ENCODE measurements at regions not wholly inside any gene's neighbourhood (a gene's known extent, or its start where the extent isn't known, plus 50 kb on each side); places are given as distances from the start of the nearest gene placed in this dataset.

DNA sequence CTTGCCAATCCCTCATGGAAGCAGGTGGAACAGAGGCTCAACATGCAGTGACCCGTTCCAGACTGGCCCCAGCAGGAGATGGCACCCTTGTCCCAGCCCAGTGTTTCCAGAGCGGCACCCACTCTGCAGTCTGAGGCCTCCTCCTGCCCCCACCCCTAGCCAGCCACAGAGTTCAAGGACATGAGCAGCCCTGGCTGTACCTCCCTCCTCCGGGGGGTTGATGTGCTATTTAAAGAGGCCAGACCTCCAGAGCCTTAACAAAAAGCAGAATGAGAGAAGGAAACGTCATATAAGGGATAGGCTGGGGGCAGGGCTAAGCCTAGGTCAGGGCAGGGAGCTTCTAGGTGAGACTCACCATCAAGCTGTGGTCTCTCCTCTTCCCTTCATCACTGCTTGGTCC lies 115.7 kb upstream of the NANOS1 start:
- no peaks in the 10 kb centered on the region for H3K27me3 ChIP-seq (ENCODE audit: control insufficient read depth in 4 of 4, insufficient read depth in 4 of 4, low read length in 3 of 4)
- TF ChIP-seq GABPA (IDR thresholded peaks at IDR 0.05 in 1 of 2, conservative IDR thresholded peaks at IDR 0.05 in 1 of 2) (no peak), RXRA (IDR thresholded peaks at IDR 0.05) (no peak), TAF1 (conservative IDR thresholded peaks at IDR 0.05) (no peak)
- whole genome bisulfite sequencing: 43% methylated on average over 4 of the region's 4 CpGs
- H3K27ac ChIP-seq (ENCODE audit: low read depth in 1 of 2, low read length in 2 of 2): no peak overlapping the region
- no peak overlapping the region for H3K4me3 ChIP-seq (ENCODE audit: low read depth in 1 of 3, low read length in 3 of 3)
- H3K36me3 ChIP-seq (ENCODE audit: control insufficient read depth in 4 of 4, insufficient read depth in 3 of 4, low read depth in 1 of 4, low read length in 3 of 4): no peaks in the 10 kb centered on the region
- no peak overlapping the region for H3K9ac ChIP-seq (ENCODE audit: low read depth in 1 of 2, low read length in 2 of 2)
- no peaks in the 10 kb centered on the region for H3K9me3 ChIP-seq (ENCODE audit: control insufficient read depth in 4 of 4, low read length in 3 of 4)
- no peak for DNase-seq (ENCODE audit: low spot score)
- no peaks in the 10 kb centered on the region for H3K4me1 ChIP-seq (ENCODE audit: control insufficient read depth in 4 of 4, insufficient read depth in 4 of 4, low read length in 3 of 4)

DNA sequence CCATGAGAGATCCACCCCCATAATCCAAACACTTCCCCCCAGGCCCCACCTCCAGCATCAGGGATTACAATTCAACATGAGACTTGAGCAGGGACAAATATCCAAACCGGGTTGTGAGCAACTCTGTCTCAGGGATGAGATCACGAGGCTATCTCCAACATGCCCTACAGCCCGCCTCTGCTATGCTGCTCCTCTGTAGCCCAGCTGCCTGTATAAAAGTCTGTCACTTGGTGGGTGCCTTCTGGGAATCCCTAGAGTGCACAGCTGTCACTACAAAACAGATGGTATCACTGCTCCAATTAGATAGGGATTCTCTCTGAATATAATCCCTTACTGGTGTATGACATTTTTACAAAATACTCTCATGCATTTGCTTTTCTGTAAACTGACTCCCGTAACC lies 114.9 kb upstream of the NANOS1 start:
- Histone ChIP-seq H3K9ac (ENCODE audit: low read depth in 1 of 2, low read length in 2 of 2) (no peak overlapping the region), H3K4me1 (ENCODE audit: control insufficient read depth in 4 of 4, insufficient read depth in 4 of 4, low read length in 3 of 4) (no peaks in the 10 kb centered on the region), H3K4me3 (ENCODE audit: low read depth in 1 of 3, low read length in 3 of 3) (no peak overlapping the region), H3K36me3 (ENCODE audit: control insufficient read depth in 4 of 4, insufficient read depth in 3 of 4, low read depth in 1 of 4, low read length in 3 of 4) (no peaks in the 10 kb centered on the region), H3K27ac (ENCODE audit: low read depth in 1 of 2, low read length in 2 of 2) (no peak overlapping the region), H3K27me3 (ENCODE audit: control insufficient read depth in 4 of 4, insufficient read depth in 4 of 4, low read length in 3 of 4) (no peaks in the 10 kb centered on the region), H3K9me3 (ENCODE audit: control insufficient read depth in 4 of 4, low read length in 3 of 4) (no peaks in the 10 kb centered on the region)
- no peak for DNase-seq (ENCODE audit: low spot score)
- TF ChIP-seq CTCF (IDR thresholded peaks at IDR 0.05; ENCODE audit: low read depth, low read length, missing input control): no peak
- no peak for TF ChIP-seq REST (IDR thresholded peaks at IDR 0.05)
- no peak for TF ChIP-seq TAF1 (conservative IDR thresholded peaks at IDR 0.05)
- TF ChIP-seq GABPA (IDR thresholded peaks at IDR 0.05 in 1 of 2, conservative IDR thresholded peaks at IDR 0.05 in 1 of 2): no peak
- no peak for TF ChIP-seq YY1 (IDR thresholded peaks at IDR 0.05)
- WGBS: 69% methylated on average over 4 of the region's 4 CpGs

GRCh38 chr10:118915161-118915560 lies 114.4 kb upstream of the NANOS1 start:
- WGBS: 86% methylated on average over 8 of the region's 8 CpGs
- Histone ChIP-seq H3K9me3 (ENCODE audit: control insufficient read depth in 4 of 4, low read length in 3 of 4) (no peaks in the 10 kb centered on the region), H3K36me3 (ENCODE audit: control insufficient read depth in 4 of 4, insufficient read depth in 3 of 4, low read depth in 1 of 4, low read length in 3 of 4) (no peaks in the 10 kb centered on the region), H3K27me3 (ENCODE audit: control insufficient read depth in 4 of 4, insufficient read depth in 4 of 4, low read length in 3 of 4) (no peaks in the 10 kb centered on the region), H3K4me1 (ENCODE audit: control insufficient read depth in 4 of 4, insufficient read depth in 4 of 4, low read length in 3 of 4) (no peaks in the 10 kb centered on the region), H3K27ac (ENCODE audit: low read depth in 1 of 2, low read length in 2 of 2) (no peak overlapping the region), H3K9ac (ENCODE audit: low read depth in 1 of 2, low read length in 2 of 2) (no peak overlapping the region), H3K4me3 (ENCODE audit: low read depth in 1 of 3, low read length in 3 of 3) (no peak overlapping the region)
- DNase-seq (ENCODE audit: low spot score): no peak
- TF ChIP-seq GABPA (IDR thresholded peaks at IDR 0.05 in 1 of 2, conservative IDR thresholded peaks at IDR 0.05 in 1 of 2) (no peak), TAF1 (conservative IDR thresholded peaks at IDR 0.05) (no peak), FOXA2 (IDR thresholded peaks at IDR 0.05) (no peak), SP1 (IDR thresholded peaks at IDR 0.05) (no peak), FOXA1 (IDR thresholded peaks at IDR 0.05) (no peak), RAD21 (IDR thresholded peaks at IDR 0.05) (no peak), CTCF (IDR thresholded peaks at IDR 0.05; ENCODE audit: low read depth, low read length, missing input control) (no peak), YY1 (IDR thresholded peaks at IDR 0.05) (no peak), EGR1 (IDR thresholded peaks at IDR 0.05; ENCODE audit: low read depth in 2 of 2) (no peak), RXRA (IDR thresholded peaks at IDR 0.05) (no peak), HNF4G (IDR thresholded peaks at IDR 0.05) (no peak), JUND (IDR thresholded peaks at IDR 0.05) (no peak), NR2F2 (IDR thresholded peaks at IDR 0.05) (no peak), HNF4A (conservative IDR thresholded peaks at IDR 0.05) (no peak)
- TF ChIP-seq, protein P1, sequence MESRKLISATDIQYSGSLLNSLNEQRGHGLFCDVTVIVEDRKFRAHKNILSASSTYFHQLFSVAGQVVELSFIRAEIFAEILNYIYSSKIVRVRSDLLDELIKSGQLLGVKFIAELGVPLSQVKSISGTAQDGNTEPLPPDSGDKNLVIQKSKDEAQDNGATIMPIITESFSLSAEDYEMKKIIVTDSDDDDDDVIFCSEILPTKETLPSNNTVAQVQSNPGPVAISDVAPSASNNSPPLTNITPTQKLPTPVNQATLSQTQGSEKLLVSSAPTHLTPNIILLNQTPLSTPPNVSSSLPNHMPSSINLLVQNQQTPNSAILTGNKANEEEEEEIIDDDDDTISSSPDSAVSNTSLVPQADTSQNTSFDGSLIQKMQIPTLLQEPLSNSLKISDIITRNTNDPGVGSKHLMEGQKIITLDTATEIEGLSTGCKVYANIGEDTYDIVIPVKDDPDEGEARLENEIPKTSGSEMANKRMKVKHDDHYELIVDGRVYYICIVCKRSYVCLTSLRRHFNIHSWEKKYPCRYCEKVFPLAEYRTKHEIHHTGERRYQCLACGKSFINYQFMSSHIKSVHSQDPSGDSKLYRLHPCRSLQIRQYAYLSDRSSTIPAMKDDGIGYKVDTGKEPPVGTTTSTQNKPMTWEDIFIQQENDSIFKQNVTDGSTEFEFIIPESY (IDR thresholded peaks at IDR 0.05): no peak
